M059J (cell line): ENCODE measurements at regions not wholly inside any gene's neighbourhood (a gene's known extent, or its start where the extent isn't known, plus 50 kb on each side); places are given as distances from the start of the nearest gene placed in this dataset.

Experiments
- DNase-seq: peaks from one replicate; pipeline ENCODE4 v3.0.0-alpha.2; 2012; ENCODE audit warnings: low read depth

DNA sequence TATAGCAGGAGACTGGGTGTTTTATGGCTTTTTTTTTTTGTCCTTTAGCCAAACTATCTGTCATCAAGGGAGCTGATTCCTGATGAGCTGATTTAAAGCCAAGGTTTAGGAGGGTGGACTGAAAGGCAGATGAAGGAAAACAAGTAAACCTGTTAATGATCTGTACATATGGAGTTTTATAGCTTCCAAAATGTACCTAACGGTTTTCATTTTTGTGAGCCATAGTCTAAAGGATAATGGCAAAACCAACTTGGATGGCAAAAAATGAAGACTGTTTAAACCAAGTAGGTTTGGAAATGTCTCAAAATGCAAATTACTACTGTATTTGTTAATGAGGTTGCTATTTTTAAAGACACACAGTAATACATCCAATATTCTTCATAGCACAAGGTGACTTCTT is 281.5 kb downstream of the YTHDC2 start:
- no peak for DNase-seq

DNA sequence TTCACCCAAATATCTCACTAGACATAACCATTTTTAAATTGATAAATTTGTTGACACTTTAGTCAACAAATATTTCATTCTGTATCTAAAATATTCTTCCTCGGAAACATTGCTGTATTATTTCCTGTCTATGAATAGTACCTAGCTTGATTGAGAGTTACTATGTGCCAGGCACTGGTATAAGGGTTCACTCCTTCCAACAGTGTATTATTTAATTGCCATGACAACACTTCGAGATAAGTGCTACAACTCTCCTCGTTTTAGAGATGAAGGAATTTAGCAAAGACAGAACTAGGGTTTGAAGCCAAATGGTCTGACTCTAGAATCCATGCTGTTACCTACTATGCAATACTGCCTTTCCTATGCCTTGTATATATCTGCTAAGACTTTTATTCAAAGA is 287.2 kb downstream of the YTHDC2 start:
- DNase-seq: no peak

DNA sequence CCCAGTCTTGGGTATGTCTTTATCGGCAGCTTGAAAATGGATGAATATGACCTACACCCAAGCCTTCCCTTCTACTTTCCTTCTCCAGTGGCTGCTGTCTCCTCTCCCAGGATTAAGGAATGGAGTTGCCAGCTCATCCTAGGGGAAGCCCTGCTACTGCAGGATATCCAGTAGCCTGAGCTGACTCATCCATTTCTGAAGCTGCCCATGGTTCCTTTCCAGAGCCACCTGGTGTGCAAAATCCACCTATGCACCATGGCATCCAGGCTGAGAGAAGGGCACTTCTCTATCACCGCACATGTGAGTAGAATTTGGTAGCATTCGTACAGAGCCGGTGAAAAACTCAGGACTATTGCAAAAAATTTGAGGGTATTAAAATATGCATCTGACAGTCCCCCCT is 290.8 kb downstream of the YTHDC2 start:
- no peak for DNase-seq

DNA sequence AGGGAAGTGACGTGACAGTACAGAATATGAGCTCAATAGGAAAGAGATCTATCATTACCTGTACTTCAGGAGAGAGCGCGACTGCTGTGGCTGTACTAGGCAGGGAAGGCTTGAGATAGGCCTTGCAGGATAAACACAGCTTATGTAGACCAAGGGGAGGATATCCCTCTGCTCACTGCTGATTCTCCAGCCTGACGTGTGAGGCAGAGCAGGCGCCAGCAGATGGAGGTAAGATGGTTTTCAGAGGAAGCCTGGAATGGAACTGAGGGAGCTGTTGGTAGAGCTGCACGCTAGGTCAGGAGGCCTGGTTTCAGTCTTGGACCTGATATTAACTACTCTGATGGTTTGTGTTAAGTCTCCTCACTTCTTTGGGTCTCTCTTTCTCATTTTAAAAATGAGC is 291.4 kb downstream of the YTHDC2 start:
- DNase-seq: no peak

DNA sequence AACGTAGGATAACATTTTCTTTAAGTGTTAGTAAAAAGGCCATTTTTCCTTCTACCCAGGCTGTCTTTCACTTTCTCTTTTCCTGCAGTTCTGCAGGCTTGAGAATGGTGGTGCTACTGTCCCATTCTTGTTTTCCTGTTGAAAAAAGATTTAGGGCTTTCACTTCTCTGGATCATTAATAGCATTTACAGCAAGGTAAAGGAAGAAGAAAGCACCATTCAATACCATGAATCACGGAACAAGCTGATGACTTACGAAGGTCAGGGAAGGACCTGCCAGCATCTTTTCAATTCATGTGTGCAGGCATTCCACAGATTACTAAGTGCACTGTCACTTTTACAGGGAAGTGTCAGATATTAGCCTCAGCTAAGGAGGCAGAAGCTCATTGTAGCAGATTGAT is 292.8 kb downstream of the YTHDC2 start:
- DNase-seq: peak; percentile 1

DNA sequence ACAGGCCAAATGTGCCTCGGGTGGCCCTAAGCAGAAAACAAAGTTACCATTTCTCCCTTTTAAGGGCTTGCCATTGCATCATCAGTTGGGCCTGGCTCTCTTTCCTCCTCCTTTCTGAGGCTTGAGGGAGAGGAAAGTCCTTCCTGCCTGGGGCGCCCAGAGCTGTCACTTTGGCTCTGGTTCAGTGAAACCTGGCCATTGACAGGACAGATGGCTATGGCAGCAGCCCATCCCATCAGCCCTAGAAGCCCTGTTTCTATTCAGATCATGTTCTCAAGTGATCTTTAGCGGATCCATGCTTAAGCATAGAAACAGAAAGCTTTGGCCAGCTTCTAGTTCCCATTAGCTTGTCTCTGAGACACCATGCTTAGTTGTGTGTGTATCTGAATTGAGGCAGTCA is 293.4 kb downstream of the YTHDC2 start:
- no peak for DNase-seq

DNA sequence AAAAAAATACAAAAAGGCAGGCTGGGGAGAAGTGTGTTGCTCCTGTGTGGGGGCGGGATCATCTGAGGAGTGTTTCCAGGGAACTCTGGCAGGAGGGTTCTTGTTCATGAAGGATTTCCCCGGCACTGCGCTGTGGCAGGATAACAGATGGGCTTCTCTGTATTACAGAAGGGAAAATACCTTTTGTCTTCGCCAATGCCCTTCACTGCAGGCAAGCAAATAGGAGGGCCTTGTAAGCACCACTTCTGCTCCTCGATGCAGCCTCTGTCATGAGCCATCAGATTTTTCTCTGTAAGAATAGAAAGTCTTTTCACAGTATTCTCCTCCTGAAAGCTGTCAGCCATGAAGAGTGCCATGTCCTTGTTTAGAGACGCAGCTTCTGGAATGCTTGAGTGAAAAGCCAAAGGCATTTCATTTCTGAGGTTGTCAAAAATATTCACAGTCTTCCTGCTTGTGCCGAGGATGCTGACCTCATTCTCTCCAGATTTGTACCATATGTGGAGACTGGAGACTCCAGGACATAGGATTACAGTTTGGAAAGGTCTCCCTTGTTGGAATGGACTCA is 294.0 kb downstream of the YTHDC2 start:
- no peak for DNase-seq

DNA sequence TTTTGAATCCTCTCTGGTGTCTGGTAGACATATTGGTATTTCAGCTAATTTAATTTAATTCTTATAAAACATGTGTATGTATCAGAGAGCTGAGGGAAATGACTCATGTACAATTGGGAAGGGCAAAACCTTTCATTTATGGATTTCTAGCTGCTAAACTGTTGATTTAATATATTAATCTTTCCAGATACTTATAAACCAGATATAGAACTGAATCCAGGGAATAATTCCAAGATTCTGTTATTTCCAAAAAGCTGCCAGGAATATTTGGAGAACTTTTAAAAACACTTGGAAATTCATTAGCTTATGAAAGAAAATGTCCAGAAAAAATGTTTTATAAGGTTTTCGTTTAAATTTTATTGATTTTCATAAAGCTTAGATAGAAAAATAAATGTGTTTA is 295.5 kb downstream of the YTHDC2 start:
- no peak for DNase-seq

DNA sequence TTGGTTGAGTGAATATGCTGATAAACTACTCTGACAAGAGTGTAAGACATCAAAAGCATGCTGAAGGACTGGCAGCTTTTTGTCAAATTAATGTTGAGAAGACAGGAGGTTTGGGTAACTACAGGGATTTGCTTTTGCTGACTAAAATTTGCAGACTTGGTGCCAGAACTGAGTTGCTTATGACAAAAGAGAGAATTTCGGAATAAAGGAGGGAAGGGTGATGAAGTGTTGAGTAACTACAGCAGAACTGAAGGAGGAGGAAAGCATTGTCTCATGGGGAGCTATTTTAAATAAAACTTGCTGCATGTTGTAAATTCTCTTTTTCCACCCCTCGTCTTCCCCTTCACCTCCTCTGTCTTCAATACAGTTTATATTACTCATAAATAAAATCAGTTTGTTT is 296.1 kb downstream of the YTHDC2 start:
- DNase-seq: no peak

DNA sequence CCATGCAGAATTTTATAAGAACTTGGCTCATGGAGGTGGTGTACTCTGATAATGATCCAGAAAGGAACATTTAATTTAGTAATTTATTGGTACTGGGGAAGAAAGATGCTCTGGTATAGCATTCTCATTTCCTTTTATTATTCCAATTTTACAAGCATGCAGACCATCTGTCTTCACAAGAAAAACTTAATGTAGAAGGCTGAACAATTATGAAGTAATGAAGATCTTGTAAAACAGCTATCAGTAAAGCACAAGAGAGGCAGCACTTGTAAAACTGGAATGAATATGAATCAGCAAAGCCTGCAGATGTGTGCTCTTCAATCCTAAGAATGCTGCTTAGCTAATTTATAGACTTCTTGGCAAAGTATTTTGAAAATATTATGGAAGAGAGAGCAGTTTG is 300.0 kb downstream of the YTHDC2 start:
- no peak for DNase-seq

DNA sequence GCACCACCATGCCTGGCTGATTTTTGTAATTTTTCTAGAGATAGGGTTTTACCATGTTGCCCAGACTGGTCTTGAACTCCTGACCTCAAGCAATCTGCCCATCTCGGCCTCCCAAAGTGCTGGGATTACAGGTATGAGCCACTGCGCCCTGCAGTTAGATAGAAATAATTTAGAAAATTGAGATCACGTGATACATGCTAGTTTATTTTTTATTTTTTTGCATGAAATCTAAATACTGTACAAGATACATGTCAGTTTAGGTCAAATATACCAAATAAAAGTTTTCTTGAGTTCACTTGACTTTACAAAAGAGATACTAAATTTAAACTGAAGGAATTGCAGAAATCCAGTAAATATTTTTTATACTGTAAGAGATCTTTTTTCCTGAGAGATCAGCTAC is 304.2 kb downstream of the YTHDC2 start:
- no peak for DNase-seq

DNA sequence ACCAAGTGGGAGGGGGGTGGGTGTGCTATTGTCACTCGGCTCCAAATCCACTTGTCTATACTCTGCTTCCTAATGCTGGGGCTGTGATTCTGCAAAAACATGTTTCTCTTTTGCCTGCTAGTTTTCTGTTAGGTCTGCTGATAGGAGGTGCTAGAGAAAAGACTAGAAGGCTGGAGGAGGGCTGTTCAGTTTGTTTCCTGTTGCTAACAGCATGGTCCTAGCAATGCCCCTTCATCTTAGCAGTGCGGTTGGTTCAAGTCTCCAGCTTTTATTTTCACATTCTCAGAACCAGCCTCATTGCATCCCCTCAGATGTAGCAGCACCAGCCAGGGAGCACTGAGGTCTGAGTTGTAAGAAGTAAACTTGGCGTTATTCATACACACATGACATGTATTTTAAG is 310.2 kb downstream of the YTHDC2 start:
- DNase-seq: no peak

DNA sequence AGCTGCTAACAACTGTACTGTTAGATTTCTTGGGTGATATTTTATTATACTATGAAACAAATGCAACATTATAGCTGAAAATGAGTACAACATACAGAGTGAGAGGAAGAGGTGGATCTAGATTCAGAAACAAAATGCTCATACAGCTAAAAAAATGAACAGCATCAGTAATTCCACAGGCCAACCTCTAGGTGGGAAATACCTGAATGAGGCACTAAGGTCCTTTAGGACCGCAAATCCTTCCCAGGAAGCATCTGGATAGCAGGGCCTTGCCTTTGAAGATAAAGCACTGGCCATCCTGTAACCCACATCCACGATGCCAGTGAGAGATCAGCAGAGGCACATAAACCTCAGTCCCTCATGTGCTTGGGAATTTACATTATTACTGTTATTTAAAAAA is 310.8 kb downstream of the YTHDC2 start:
- DNase-seq: no peak

DNA sequence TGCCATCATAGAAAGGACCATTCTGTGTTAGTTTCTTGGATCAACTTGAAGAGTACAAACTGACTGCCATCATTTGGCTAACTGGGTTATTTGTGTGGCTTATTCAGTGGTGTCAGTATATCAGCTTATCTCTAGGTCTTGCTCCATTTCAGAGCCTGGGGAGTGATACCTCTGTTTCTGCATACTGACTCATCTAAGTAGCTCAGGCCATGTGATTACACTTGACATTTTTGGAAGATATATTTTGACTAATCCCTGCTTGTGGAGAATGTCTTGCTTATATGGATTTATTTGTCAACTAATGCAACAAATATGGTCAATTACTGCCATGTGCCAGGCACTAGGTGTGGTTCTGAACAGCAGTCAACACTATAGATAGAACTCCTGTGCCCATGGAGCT is 311.7 kb downstream of the YTHDC2 start:
- no peak for DNase-seq

DNA sequence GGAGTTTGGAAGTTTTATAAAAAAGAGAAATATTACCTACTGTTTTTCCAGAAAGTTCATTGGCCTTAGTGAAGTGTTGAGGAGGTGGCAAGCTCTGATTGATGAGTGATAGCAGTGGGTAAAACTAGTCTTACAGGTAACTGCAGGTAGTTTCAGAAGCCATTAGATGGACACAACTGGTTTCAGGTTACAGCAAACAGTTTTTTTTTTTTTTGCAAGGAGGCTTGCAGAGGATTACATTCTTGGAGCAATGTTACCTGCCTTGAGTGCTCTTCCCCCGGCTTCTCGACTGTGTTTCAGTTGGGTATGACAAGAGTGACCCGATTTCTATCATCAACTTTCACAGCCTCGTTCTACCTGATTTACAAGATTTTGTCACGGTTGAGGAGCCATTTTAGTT is 333.4 kb downstream of the YTHDC2 start:
- no peak for DNase-seq

DNA sequence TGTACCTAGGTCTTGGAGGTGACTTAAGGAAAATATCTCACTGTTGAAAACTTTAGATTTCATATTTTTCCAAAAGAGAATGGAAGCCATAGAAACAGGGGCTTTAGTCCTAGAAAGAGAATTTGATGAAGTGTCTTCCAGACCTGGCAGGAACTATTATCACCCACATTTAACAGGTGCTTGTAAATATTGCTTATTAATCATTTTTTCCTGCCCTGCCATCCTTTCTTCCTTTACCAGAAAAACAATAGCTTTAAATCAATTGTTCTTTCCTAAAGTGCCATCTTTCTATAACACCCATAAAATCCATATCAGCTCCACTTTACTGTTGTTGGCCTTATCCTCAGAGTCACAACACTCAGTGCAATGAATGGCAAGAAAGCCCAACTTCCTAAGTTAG is 350.9 kb downstream of the YTHDC2 start:
- no peak for DNase-seq

DNA sequence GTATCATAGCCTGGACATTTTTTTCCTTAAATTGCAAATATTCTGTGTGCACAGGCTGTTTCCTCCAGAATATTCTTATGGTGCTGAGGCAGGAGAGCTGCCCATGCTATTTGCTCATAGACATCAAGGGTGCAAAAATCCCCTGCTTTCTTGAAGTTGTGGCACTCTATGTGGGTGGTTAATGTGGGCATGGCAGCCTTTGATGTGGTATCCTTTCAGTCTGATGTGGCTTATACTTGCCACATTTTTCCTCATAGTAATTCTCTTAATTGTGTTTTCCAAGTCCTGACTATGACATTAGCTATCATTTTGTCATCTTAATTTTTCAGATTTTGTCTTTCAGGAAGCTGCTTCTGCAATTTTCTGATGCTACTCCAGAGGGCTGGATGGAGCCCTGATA is 353.3 kb downstream of the YTHDC2 start:
- DNase-seq: no peak

DNA sequence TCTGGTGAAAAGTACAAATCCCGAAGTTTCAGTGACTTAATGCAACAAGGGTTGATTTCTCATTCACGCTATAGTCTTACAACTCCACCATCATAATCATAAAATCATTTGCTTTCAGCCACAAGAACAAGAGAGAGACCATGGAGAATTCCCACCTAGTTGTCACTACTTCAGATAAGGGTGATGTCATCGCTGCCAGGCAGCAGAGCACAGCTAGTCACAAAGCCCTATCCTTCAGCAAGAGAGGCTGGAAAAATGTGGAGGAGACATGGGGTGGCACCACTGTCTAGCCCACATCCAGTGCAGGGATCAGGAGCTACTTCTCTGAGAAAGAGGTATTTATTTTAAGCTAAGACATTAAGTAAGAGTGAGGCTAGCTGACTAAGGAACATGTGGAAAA is 356.1 kb downstream of the YTHDC2 start:
- DNase-seq: no peak

DNA sequence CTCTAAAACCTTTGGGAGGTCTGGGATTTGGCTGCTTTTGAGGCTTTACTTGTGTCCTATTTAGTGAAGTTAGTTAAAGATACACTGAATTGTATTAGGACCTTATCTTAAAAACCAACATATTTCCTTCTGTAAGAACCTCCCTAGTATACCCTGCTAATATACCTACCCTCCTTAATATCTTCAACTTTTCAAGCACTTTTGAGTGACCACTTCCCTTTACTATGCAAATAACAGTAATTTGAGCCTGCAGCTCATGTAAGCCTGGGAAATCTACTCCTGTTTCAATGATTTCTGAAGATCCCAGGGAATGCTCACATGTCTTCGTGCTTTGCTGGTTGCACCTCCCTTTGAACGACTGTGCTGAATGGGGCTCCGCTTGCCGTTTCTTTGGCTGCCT is 358.5 kb downstream of the YTHDC2 start:
- no peak for DNase-seq

DNA sequence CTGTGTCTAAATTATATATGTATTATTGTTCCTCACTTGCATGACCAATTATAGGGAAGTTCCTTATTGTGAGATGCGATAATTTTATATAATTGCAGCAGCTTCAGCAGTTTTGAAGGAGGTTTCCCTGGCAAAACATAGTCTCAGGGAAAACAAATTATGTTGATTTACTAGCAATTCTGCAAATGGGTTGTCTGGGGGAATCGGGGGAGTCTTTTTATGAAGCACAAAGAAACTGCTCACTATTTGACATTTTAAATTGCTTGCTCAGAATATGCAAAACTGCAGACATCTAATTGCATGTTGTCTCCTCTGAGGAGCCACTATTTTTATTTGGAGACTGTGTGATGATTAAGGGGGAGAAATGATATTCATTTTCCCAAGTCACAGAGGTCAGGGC is 361.6 kb downstream of the YTHDC2 start:
- DNase-seq: no peak

DNA sequence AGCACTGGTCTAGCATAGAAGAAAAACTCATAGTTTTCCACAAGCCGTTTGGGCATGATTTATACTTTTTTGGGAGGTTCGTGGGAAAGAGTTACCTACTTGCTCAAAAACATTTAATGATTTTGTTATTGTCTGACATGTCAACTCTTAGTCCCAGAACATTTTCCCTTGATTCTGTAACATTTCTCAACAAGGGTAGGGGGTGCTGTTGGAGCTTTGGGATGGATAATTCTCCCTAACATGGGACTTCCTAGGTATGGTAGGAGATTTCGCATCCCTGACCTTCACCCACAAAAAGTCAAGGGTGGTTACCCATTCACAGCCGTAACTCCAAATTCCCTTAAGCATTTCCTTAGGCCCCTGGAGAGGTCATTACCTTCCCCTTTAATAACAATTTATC is 378.0 kb downstream of the YTHDC2 start:
- DNase-seq: no peak

DNA sequence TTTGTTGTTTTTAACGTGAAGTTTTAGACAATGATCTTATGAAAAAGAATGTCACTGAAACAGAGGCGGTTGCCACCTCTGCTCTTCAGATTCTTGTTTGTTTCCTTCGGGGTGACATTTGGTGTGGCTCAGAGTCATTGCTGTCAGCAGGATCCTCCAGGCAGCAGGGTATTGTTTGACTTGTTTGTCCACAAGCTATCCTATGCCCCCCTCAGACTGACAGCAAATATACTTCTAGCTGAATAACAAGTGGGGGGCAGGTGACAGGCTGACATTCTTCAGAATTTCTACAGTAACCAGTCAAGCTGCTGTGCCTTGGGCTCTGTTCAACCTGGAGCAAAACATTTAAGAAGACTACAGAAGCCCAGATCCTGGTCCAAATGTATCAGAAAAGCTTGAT is 383.3 kb downstream of the YTHDC2 start:
- DNase-seq: no peak

DNA sequence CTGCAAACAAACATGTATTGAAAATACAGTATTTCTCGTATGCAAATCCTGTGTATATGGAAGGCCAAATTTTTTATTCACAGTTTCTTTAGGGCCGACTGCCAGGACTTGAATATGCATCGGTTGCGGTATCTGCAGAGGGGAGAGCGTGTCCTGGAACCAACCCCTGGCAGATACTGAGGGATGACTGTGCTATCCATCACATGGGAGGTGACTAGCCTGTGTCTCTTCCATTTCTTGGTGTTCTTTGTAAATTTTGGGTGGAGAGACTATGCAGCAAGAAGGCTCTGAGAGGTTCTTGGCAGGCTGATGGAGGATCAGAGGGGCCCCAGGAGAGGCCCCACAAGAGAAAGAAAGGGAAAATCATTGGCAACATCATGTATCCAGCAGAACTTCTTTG is 384.3 kb downstream of the YTHDC2 start:
- no peak for DNase-seq

DNA sequence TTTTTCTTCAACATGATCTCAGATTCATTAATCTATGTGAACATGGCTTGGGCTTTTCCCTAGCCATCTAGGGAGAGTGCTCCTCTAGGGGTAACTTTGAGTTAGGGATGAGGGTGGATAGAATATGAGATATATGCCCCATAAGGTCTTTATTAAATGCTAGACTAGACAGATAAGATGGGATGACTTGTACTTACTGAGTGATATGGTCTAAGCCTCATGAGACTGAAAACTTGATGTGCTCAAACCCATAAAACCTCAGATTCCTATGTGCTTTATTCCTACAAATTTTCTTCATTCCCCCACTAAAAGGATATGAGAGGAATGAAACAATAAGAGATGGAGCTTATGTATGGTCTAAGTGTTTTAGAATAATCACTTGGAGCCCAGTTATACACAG is 386.6 kb downstream of the YTHDC2 start:
- DNase-seq: no peak

DNA sequence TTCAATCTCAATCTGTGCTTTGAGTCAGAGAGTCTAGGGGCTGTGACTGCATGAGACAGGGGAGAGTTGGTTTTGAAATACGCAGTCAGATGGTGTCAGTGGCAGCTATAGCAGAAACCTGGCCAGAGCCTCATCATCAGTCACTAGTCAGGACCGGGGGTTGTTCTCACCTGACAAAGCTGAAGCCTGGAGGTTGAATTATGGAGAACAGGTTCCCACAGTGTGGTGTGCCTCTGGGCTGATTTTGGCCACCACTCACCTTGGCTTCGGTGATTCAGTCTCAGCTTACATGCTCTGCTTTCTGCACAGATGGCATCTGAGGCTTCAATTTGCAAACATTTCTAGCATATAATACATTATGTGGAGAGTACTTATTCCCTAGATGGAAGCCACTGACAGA is 387.3 kb downstream of the YTHDC2 start:
- no peak for DNase-seq
